HepG2 (cell line): ENCODE measurements at regions not wholly inside any gene's neighbourhood (a gene's known extent, or its start where the extent isn't known, plus 50 kb on each side); places are given as distances from the start of the nearest gene placed in this dataset.

Source experiments
- ATAC-seq: fragments of 200-7000 bp; cut with Tn5 transposase; 3 replicates; pipeline ENCODE4 v1.9.1; 2020; ENCODE audit warnings: mild to moderate bottlenecking, moderate library complexity
- BruUV-seq: library from RNA; stranded (reverse); fragments of 400-500 nt; replicated peaks from 2 replicates; lab custom pipeline; 2021; lab: Mats Ljungman, UMichigan
- CTCF ChIA-PET: fragments of 300-600 bp; formaldehyde crosslinking; extraction: SDS; loops from one replicate; lab custom pipeline; 2021; ENCODE audit warnings: low total read pairs, inconsistent platforms, low intra/inter-chr PET ratio; lab: Yijun Ruan, JAX
- POLR2A ChIA-PET: fragments of 350-600 bp; sonication (Branson Sonifier 250); formaldehyde crosslinking; loops from one replicate; lab custom pipeline; 2020; ENCODE audit warnings: antibody characterized with exemption, inconsistent platforms; lab: Yijun Ruan, JAX
- DNase-seq: peaks from one replicate; pipeline ENCODE4 v3.0.0-alpha.2; 2015; ENCODE audit warnings: low spot score
- FAIRE-seq: peaks from 3 replicates; lab custom pipeline; 2011; peaks lifted over from hg19 to GRCh38; lab: Jason Lieb, UNC
- H2AFZ ChIP-seq: one replicate; pipeline ENCODE4 v1.6.1; 2011; ENCODE audit warnings: low read length, inconsistent platforms
- H3K27ac ChIP-seq: fragments of 300-600 bp; 3 replicates; pipeline ENCODE4 v1.8.0; 2011; ENCODE audit warnings: mixed run types, mild to moderate bottlenecking, mixed read lengths, low read length, inconsistent platforms; ENCODE audit not compliant: insufficient read depth; ENCODE audit errors: extremely low read length
- H3K27me3 ChIP-seq, 2 experiments: fragments of 200-600 bp in 1 of 2; 2 replicates in 1 of 2; 3 replicates in 1 of 2; pipeline versions ENCODE4 v1.6.0 to v1.8.0; 2011; ENCODE audit warnings: low read length in 2 of 2, mild to moderate bottlenecking in 2 of 2, moderate library complexity in 2 of 2, inconsistent platforms in 1 of 2; ENCODE audit not compliant: insufficient read depth in 2 of 2, control insufficient read depth in 1 of 2
- H3K36me3 ChIP-seq, 2 experiments: fragments of 200-600 bp in 1 of 2; replicated peaks in 1 of 2; 2 replicates in 1 of 2; 3 replicates in 1 of 2; pipeline versions ENCODE4 v1.5.1 to v1.8.0; 2011; ENCODE audit warnings: low read length in 2 of 2, inconsistent platforms in 1 of 2; ENCODE audit not compliant: insufficient read depth in 2 of 2, control insufficient read depth in 1 of 2
- H3K4me1 ChIP-seq: 2 replicates; pipeline ENCODE4 v1.5.1; 2012; ENCODE audit warnings: low read length, inconsistent platforms; ENCODE audit not compliant: insufficient read depth
- H3K4me2 ChIP-seq: 2 replicates; pipeline ENCODE4 v1.6.0; 2011; ENCODE audit warnings: low read depth, low read length, inconsistent platforms
- H3K4me3 ChIP-seq, 3 experiments: fragments of 200-600 bp in 1 of 3; sonication (generic), shearing (Covaris generic) in 1 of 3; replicated peaks in 1 of 3; 2 replicates each; pipeline ENCODE4 v1.5.1; 2011 to 2016; ENCODE audit warnings: low read length in 3 of 3, inconsistent platforms in 2 of 3, low read depth in 2 of 3, mild to moderate bottlenecking in 2 of 3, control low read depth in 1 of 3, mixed read lengths in 1 of 3; ENCODE audit not compliant: insufficient read depth in 1 of 3
- H3K79me2 ChIP-seq: one replicate; pipeline ENCODE4 v1.6.1; 2011; ENCODE audit warnings: low read length, inconsistent platforms; ENCODE audit not compliant: insufficient read depth
- H3K9ac ChIP-seq: 2 replicates; pipeline ENCODE4 v1.6.0; 2011; ENCODE audit warnings: mild to moderate bottlenecking, low read depth, low read length, inconsistent platforms; ENCODE audit not compliant: insufficient read depth
- H3K9me3 ChIP-seq: 2 replicates; pipeline ENCODE4 v1.5.1; 2012; ENCODE audit warnings: mild to moderate bottlenecking, low read length
- H4K20me1 ChIP-seq: 2 replicates; pipeline ENCODE4 v1.6.0; 2011; ENCODE audit warnings: inconsistent platforms, mild to moderate bottlenecking, low read length, moderate library complexity; ENCODE audit not compliant: insufficient read depth
- RBM39 ChIP-seq: fragments of 200-400 bp; formaldehyde crosslinking; IDR thresholded peaks from one replicate; pipeline ENCODE4 v1.6.1; 2018; ENCODE audit warnings: antibody characterized with exemption, mild to moderate bottlenecking, low read depth, low read length; ENCODE audit not compliant: poor library complexity, severe bottlenecking
- YEATS4 ChIP-seq: sonication (generic); formaldehyde crosslinking; IDR thresholded peaks from 2 replicates; pipeline ENCODE4 v1.4.0; 2020; ENCODE audit warnings: missing genetic modification reagents, borderline replicate concordance
- ZNF12 ChIP-seq: sonication (generic); formaldehyde crosslinking; IDR thresholded peaks from 2 replicates; pipeline ENCODE4 v1.5.0; 2020; ENCODE audit warnings: missing genetic modification reagents
- ZNF282 ChIP-seq: fragments of 450-650 bp; IDR thresholded peaks from 2 replicates; pipeline ENCODE4 v1.6.1; 2018; ENCODE audit not compliant: partially characterized antibody
- ZNF382 ChIP-seq: sonication (generic); formaldehyde crosslinking; IDR thresholded peaks from 2 replicates; pipeline ENCODE4 v1.5.0; 2020; ENCODE audit warnings: missing genetic modification reagents, mild to moderate bottlenecking, borderline replicate concordance
- ZNF552 ChIP-seq: sonication (generic); formaldehyde crosslinking; IDR thresholded peaks from 2 replicates; pipeline ENCODE4 v1.9.0; 2022; ENCODE audit warnings: missing genetic modification reagents, mild to moderate bottlenecking, borderline replicate concordance
- ZNF569 ChIP-seq: sonication (generic); formaldehyde crosslinking; IDR thresholded peaks from 2 replicates; pipeline ENCODE4 v1.5.0; 2020; ENCODE audit warnings: mild to moderate bottlenecking, missing genetic modification reagents, moderate library complexity, borderline replicate concordance
- ZNF589 ChIP-seq: sonication (generic); formaldehyde crosslinking; conservative IDR thresholded peaks from 2 replicates; pipeline ENCODE4 v1.8.0; 2022; ENCODE audit warnings: mild to moderate bottlenecking, moderate library complexity, missing genetic modification reagents
- WGBS: methylation state at CpG from one replicate; pipeline ENCODE4 v1.1.6; 2017; ENCODE audit warnings: low lambda C conversion rate; 5-methylcytosine and 5-hydroxymethylcytosine counted together
- in situ Hi-C: cut with HindIII; loops from 2 replicates; pipeline ENCODE4 v1.10.0; 2017; ENCODE audit warnings: low pct_unique_long_range_greater_than_20kb; ENCODE audit not compliant: extremely low pct_ligation_motif_present
- intact Hi-C: fragments of 100-400 bp; cut with micrococcal nuclease; formaldehyde crosslinking; loops from one replicate; pipeline ENCODE4 v1.10.0; 2022; ENCODE audit not compliant: unreplicated experiment
- TF ChIP-seq, protein P1 (sequence below): sonication (generic); formaldehyde crosslinking; IDR thresholded peaks from 2 replicates; pipeline ENCODE4 v1.9.0; 2021; ENCODE audit warnings: missing genetic modification reagents, borderline replicate concordance
- TF ChIP-seq, protein P2 (sequence below): IDR thresholded peaks from 2 replicates; pipeline ENCODE4 v1.6.1; 2016

DNA sequence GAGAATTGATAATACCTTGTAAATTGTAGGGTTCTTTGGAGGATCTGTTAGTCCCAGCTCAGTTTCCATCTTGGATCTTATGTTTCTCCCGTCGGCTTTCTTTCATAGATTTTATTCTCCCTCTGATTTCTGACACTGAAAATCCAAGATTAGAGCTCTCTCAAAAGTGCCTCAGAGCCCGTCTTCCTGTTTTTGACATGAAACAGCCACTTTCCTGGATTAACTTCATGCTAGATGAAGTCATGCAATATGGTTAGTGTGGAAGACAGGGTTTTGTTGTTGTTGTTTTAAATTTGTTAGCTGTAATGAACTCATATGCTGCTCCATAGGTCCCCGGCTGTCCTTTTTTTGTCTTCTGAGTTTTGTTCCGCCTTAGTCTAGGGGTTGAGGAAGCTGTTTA is 51.6 kb upstream of the ZFR start:
- ATAC-seq: no peak
- DNase-seq: no peak
- CTCF ChIA-PET: no interaction called here
- no peak overlapping the region for H3K27ac ChIP-seq
- H3K9me3 ChIP-seq: no peaks in the 10 kb centered on the region
- peaks cover 40% of the 10 kb centered on the region for H3K4me1 ChIP-seq
- FAIRE-seq: no peak
- no peak overlapping the region for H3K4me2 ChIP-seq
- no peak overlapping the region for H2AFZ ChIP-seq
- in situ Hi-C loops (no loop called here), intact Hi-C loops (no loop called here)
- 85% methylated on average over 5 of the region's 5 CpGs for WGBS
- BruUV-seq: no TSS peak
- H4K20me1 ChIP-seq: no peaks in the 10 kb centered on the region
- H3K36me3 ChIP-seq: no peaks in the 10 kb centered on the region
- no peaks in the 10 kb centered on the region for H3K27me3 ChIP-seq
- H3K9ac ChIP-seq: no peak overlapping the region
- H3K79me2 ChIP-seq: no peaks in the 10 kb centered on the region
- POLR2A ChIA-PET: interaction anchor here (0.7 kb wide), 1 partner anchor 87 kb away, joined by 3 read pairs; no protein-coding TSS in a partner anchor
- no peak for TF ChIP-seq RBM39
- no peak for TF ChIP-seq ZNF382 (CRISPR knock-in tag)
- no peak for TF ChIP-seq ZNF552 (CRISPR knock-in tag)
- no peak for TF ChIP-seq ZNF589
- no peak for TF ChIP-seq ZNF282
- TF ChIP-seq ZNF569: no peak
- TF ChIP-seq, protein P1, sequence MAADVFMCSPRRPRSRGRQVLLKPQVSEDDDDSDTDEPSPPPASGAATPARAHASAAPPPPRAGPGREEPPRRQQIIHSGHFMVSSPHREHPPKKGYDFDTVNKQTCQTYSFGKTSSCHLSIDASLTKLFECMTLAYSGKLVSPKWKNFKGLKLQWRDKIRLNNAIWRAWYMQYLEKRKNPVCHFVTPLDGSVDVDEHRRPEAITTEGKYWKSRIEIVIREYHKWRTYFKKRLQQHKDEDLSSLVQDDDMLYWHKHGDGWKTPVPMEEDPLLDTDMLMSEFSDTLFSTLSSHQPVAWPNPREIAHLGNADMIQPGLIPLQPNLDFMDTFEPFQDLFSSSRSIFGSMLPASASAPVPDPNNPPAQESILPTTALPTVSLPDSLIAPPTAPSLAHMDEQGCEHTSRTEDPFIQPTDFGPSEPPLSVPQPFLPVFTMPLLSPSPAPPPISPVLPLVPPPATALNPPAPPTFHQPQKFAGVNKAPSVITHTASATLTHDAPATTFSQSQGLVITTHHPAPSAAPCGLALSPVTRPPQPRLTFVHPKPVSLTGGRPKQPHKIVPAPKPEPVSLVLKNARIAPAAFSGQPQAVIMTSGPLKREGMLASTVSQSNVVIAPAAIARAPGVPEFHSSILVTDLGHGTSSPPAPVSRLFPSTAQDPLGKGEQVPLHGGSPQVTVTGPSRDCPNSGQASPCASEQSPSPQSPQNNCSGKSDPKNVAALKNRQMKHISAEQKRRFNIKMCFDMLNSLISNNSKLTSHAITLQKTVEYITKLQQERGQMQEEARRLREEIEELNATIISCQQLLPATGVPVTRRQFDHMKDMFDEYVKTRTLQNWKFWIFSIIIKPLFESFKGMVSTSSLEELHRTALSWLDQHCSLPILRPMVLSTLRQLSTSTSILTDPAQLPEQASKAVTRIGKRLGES (CRISPR knock-in tag): no peak
- TF ChIP-seq ZNF12 (CRISPR knock-in tag): no peak
- TF ChIP-seq, protein P2, sequence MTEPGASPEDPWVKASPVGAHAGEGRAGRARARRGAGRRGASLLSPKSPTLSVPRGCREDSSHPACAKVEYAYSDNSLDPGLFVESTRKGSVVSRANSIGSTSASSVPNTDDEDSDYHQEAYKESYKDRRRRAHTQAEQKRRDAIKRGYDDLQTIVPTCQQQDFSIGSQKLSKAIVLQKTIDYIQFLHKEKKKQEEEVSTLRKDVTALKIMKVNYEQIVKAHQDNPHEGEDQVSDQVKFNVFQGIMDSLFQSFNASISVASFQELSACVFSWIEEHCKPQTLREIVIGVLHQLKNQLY (CRISPR knock-in tag): no peak
- TF ChIP-seq YEATS4 (CRISPR knock-in tag): no peak
- TF ChIP-seq, all 625 proteins: peak for 0
- no peak overlapping the region for H3K4me3 ChIP-seq
